T-helper 17 cell (primary cell): ENCODE measurements at regions not wholly inside any gene's neighbourhood (a gene's known extent, or its start where the extent isn't known, plus 50 kb on each side); places are given as distances from the start of the nearest gene placed in this dataset.

ENCODE experiments used
- ATAC-seq: fragments of 150-1000 bp; cut with Tn5 transposase; 2 replicates; pipeline ENCODE4 v1.10.0; 2021; ENCODE audit warnings: mild to moderate bottlenecking, moderate library complexity
- DNase-seq, 3 donors: peaks; one replicate each; pipeline versions ENCODE4 v3.0.0 to v3.0.0-alpha.2; 2020 to 2021
- H3K9me3 ChIP-seq: one replicate; pipeline ENCODE4 v1.7.0; 2013; ENCODE audit warnings: low read length, mild to moderate bottlenecking; ENCODE audit not compliant: control insufficient read depth, poor library complexity, severe bottlenecking
- H3K27ac Mint-ChIP-seq: one replicate; pipeline ENCODE4 v1.8.0; 2022; ENCODE audit warnings: mild to moderate bottlenecking, moderate library complexity, mixed read lengths
- H3K27me3 Mint-ChIP-seq: one replicate; pipeline ENCODE4 v1.8.0; 2022; ENCODE audit warnings: mixed read lengths
- H3K36me3 Mint-ChIP-seq: one replicate; pipeline ENCODE4 v1.8.0; 2022; ENCODE audit warnings: low read depth, mixed read lengths
- H3K4me1 Mint-ChIP-seq: one replicate; pipeline ENCODE4 v1.8.0; 2022; ENCODE audit warnings: mild to moderate bottlenecking, mixed read lengths
- H3K4me3 Mint-ChIP-seq: one replicate; pipeline ENCODE4 v1.8.0; 2022; ENCODE audit warnings: mild to moderate bottlenecking, moderate library complexity, mixed read lengths

DNA sequence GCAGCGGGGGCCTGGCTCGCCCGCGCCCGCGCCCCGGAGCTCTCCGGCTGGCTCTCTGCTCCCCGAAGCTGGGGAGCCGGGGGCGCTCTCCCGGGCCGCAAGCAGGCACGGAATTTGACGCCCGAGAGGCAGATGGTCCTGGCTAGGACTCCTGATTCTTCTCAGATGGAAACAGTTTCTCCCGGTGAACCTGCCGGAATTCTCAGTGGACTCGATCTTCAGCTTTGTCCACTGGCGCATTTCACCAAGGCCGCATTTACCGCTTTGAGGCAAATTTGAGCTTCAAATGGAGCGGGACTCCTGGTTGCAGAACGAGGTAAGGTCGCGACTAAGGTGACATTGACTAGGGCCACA lies 305.7 kb upstream of the KCNN2 start:
- H3K27me3 Mint-ChIP-seq, result peaks cover 24% of the 10 kb centered on the region
- no peaks in the 10 kb centered on the region for H3K9me3 ChIP-seq
- ATAC-seq (no peak), DNase-seq (no peak)
- no peaks in the 10 kb centered on the region for H3K4me1 Mint-ChIP-seq
- no peak overlapping the region for H3K27ac Mint-ChIP-seq
- H3K4me3 Mint-ChIP-seq, result no peak overlapping the region
- no peaks in the 10 kb centered on the region for H3K36me3 Mint-ChIP-seq

DNA sequence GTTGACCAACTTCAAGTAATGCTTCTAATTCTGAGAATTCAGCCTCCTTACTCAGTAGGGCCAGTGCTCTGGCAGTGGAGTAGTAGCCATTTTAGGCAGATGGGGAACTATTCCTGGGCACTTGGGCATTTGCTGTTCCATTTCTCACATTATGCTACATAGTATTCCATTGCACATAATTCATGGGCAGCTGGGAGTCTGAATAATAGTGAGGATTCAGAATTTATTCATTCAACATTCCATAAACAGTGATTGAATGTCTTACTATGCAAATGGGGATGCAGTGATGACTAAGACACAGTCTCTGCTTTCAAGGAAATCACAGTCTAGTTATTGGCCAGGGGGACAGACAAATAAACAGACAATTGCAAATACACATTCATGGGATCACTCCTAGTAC lies 301.0 kb upstream of the KCNN2 start:
- H3K9me3 ChIP-seq, result no peaks in the 10 kb centered on the region
- H3K4me3 Mint-ChIP-seq, result no peak overlapping the region
- no peaks in the 10 kb centered on the region for H3K36me3 Mint-ChIP-seq
- ATAC-seq, result no peak
- H3K4me1 Mint-ChIP-seq, result no peaks in the 10 kb centered on the region
- no peak overlapping the region for H3K27ac Mint-ChIP-seq
- H3K27me3 Mint-ChIP-seq, result peaks cover 7% of the 10 kb centered on the region
- no peak for DNase-seq

DNA sequence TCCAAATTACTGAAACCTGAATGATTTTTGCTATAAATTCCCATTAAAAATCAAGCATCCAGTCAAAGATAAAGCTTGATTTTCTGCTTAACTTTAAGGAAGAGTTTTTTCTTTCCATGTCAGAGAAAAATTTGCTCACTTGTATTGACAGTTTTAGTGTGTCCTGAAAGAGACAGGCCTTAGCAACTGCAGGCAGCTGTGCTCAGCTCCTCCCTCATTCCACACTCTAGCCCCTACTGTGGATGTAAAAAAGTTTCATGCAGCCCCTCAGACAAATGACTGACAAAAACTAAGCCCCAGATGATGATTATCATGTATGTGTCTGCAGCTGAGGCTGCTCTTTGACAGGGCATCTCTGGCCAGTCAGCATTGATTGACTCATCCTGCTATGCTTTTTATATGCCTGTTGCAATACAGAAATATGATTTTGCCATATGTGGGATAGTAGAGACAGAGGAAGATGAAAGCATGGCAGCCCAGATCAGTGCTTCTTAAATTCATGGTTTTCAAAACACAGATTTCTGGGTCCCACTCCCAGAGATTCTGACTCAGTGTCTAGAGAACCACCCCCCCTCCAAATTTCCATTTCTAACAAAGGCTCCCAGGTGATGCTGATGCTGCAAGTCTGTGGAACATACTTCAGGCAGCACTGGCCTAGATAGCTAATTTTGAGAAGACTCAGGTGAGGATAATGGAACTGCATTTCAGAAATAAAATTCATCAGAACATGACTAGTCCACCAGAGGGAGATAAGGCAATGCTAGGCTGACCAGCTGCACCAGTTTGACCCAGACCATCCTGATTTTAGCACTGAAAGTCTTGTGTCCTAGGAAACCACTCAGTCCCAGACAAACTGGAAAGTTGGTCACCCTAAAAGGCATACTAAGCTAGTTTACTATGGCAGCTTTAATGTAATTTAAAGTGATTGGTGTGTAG lies 298.7 kb upstream of the KCNN2 start:
- H3K36me3 Mint-ChIP-seq, result no peaks in the 10 kb centered on the region
- H3K4me1 Mint-ChIP-seq, result no peaks in the 10 kb centered on the region
- no peaks in the 10 kb centered on the region for H3K27me3 Mint-ChIP-seq
- DNase-seq, result no peak
- no peak for ATAC-seq
- H3K9me3 ChIP-seq, result no peaks in the 10 kb centered on the region
- no peak overlapping the region for H3K4me3 Mint-ChIP-seq
- H3K27ac Mint-ChIP-seq, result no peak overlapping the region

DNA sequence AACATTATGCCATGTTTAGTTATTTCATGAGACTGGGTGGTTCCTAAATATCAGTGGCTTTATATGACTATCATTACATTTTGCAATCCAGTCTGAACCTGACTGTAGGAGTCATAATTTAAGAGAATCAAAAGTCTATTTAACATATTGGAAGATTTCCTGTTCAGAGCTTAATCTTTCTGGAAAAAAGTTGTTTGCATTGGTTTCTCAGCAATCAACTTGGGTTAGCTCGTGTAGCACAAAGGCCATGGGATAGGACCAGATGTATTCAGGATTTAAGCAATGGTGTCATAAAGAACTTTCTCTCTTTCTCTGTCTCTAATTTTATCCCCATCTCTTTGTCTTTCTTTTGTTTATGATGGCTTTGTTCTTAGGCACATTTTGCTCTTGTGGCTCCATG lies 296.0 kb upstream of the KCNN2 start:
- Mint-ChIP-seq H3K27me3 (no peaks in the 10 kb centered on the region), H3K4me1 (no peaks in the 10 kb centered on the region), H3K36me3 (no peaks in the 10 kb centered on the region), H3K4me3 (no peak overlapping the region), H3K27ac (no peak overlapping the region)
- no peak for ATAC-seq
- no peaks in the 10 kb centered on the region for H3K9me3 ChIP-seq
- DNase-seq, result no peak

DNA sequence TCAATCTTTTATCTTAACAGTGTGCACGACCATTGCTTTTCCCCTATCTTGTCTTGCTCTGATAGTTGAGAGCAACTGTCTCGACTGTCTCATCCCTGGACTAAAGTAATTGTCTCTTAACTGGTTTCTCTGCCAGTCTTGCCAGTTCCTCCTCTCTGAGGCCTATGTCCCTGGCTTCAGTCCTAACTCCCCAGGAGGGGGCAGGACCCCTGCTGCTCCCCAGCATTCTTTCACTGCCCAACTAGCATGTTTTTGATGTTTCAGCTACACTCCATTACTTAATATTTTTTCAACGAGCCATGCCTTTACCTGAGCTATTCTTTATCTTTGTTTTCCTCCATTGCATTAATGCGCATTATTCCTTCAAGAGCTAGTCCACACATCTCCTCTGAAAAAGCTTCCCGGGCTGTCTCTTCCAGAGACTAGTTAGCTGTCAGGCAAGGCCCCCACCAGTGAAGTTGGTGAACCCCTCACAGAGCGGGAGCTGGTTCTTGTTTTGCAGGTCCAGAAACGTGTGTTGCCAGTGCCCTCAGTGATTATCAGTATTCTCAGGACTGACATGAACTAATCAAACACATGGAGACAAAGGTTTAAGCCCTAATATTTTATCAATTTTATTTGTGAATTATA lies 291.7 kb upstream of the KCNN2 start:
- Mint-ChIP-seq H3K4me1 (no peaks in the 10 kb centered on the region), H3K27ac (no peak overlapping the region), H3K36me3 (no peaks in the 10 kb centered on the region), H3K4me3 (no peak overlapping the region), H3K27me3 (no peaks in the 10 kb centered on the region)
- DNase-seq (no peak), ATAC-seq (no peak)
- H3K9me3 ChIP-seq, result no peaks in the 10 kb centered on the region

DNA sequence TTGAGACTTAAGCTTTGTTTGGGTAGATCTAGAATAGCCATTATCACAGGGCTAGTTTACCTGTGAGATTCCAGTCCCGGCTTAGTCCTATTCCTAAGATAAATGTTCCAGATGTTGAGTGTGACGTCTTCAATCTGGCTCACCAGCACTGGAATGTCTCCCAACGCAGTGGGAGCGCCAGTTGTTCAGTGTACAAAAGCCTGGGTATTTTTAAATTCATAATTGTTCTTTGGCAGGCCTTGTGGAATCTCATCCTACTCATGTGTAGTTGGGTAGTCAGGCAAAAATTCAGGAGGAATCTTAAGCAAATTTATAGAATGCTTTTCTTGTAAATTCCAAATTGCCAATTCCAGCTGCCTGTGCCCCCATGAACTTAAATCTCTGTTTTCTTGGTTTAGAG lies 272.6 kb upstream of the KCNN2 start:
- H3K27ac Mint-ChIP-seq, result no peak overlapping the region
- no peaks in the 10 kb centered on the region for H3K27me3 Mint-ChIP-seq
- H3K4me1 Mint-ChIP-seq, result no peaks in the 10 kb centered on the region
- ATAC-seq (no peak), DNase-seq (no peak)
- H3K36me3 Mint-ChIP-seq, result no peaks in the 10 kb centered on the region
- H3K9me3 ChIP-seq, result no peaks in the 10 kb centered on the region
- no peak overlapping the region for H3K4me3 Mint-ChIP-seq

DNA sequence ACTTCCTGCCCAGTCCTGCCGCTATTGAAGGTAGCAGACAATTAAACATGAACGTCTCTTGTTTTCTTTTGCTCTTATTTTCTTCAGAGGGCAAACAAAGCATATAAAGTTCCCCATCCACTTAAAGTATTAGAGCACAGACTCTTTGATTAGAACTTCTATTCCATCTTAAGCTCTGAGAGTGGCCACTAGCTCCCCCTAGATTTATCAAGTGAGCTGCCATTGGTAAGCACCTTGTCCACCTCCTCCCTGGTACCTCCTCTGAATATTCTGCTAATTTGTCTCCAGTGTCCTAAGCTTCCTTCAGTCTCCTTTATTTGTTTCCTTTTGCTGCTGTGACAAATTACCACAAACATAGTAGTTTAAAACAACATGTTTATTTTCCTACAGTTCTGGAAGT lies 264.3 kb upstream of the KCNN2 start:
- H3K9me3 ChIP-seq, result no peaks in the 10 kb centered on the region
- DNase-seq (no peak), ATAC-seq (no peak)
- Mint-ChIP-seq H3K27ac (no peak overlapping the region), H3K36me3 (no peaks in the 10 kb centered on the region), H3K4me1 (no peaks in the 10 kb centered on the region), H3K4me3 (no peak overlapping the region), H3K27me3 (no peaks in the 10 kb centered on the region)

DNA sequence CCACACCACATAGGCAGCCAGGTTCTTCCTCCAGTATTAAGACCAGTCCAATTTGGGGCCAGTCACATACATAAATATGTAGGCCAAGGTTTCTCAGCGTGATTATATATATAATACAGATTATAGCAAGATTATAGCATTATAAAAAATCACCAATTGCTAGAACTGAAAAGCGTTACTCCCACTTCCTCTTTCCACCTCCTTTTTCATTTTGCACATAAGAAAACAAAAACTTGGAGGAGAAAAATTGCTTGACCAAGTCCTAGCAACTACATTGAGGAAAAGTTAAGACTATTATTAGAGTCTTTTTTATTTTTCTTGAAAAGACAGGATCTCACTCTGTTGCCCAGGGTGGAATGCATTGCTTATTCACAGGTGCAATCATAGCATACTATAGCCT lies 262.7 kb upstream of the KCNN2 start:
- no peak for DNase-seq
- H3K9me3 ChIP-seq, result no peaks in the 10 kb centered on the region
- Mint-ChIP-seq H3K4me3 (no peak overlapping the region), H3K27me3 (no peaks in the 10 kb centered on the region), H3K27ac (no peak overlapping the region), H3K36me3 (no peaks in the 10 kb centered on the region), H3K4me1 (no peaks in the 10 kb centered on the region)
- no peak for ATAC-seq

DNA sequence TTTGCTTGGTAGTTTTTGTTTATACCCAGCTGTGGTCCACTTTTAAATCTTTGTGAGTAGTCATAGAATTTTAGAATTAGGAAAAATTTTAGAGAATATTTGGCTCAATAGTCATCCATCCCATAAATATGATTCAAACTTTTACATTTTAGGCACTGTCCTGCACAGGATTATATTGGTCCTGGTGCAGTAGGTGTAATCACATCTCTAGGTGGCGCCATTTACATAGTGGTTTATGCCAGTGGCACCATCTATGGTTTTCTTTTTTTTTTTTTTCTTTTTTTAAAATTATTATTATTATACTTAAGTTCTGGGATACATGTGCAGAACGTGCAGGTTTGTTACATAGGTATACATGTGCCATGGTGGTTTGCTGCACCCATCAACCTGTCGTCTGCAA lies 260.7 kb upstream of the KCNN2 start:
- no peak for DNase-seq
- ATAC-seq, result no peak
- H3K9me3 ChIP-seq, result no peaks in the 10 kb centered on the region
- H3K4me1 Mint-ChIP-seq, result no peaks in the 10 kb centered on the region
- H3K27ac Mint-ChIP-seq, result no peak overlapping the region
- no peaks in the 10 kb centered on the region for H3K27me3 Mint-ChIP-seq
- no peaks in the 10 kb centered on the region for H3K36me3 Mint-ChIP-seq
- no peak overlapping the region for H3K4me3 Mint-ChIP-seq

DNA sequence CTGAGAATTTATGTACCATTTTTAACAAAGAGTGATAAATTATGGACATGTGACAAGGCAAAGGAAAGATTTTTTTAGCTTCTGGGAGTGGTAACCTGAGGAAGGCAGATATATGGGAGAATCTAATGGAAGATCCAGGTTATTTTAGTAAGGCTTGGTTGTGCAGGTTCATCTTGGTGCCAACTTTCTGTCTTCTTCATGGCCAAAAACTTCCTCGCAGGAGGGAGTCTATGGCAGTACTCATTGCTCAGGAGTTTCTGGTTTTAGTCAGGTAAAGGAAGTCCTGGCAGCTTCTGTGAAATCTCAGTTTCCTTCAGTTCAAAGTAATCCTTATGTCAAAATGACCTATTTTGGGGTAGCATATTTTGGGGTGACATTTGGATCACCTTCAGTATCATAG lies 248.3 kb upstream of the KCNN2 start:
- Mint-ChIP-seq H3K4me3 (no peak overlapping the region), H3K4me1 (no peaks in the 10 kb centered on the region), H3K27me3 (no peaks in the 10 kb centered on the region), H3K27ac (no peak overlapping the region), H3K36me3 (no peaks in the 10 kb centered on the region)
- DNase-seq (no peak), ATAC-seq (no peak)
- H3K9me3 ChIP-seq, result no peaks in the 10 kb centered on the region

DNA sequence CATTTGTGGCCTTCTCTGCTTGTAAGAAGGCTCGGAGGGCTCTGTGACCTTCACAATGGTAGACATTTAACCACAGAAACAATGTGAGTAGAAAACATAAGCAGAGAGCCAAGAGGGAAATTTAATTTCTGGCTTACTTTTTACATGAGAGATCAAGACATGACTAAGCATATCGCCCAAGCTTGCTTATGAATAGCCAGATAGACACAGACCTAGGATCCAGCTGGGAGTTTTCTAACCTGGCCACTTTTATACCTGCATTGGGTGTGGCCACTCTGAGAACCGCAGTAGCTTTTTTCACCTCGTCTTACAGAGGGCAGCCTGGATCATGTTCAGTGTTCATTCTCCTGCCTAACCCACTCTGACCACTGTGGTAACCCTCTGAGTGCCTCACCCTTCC lies 244.9 kb upstream of the KCNN2 start:
- Mint-ChIP-seq H3K36me3 (no peaks in the 10 kb centered on the region), H3K27ac (no peak overlapping the region), H3K4me1 (no peaks in the 10 kb centered on the region), H3K27me3 (no peaks in the 10 kb centered on the region), H3K4me3 (no peak overlapping the region)
- no peaks in the 10 kb centered on the region for H3K9me3 ChIP-seq
- ATAC-seq, result no peak
- no peak for DNase-seq

DNA sequence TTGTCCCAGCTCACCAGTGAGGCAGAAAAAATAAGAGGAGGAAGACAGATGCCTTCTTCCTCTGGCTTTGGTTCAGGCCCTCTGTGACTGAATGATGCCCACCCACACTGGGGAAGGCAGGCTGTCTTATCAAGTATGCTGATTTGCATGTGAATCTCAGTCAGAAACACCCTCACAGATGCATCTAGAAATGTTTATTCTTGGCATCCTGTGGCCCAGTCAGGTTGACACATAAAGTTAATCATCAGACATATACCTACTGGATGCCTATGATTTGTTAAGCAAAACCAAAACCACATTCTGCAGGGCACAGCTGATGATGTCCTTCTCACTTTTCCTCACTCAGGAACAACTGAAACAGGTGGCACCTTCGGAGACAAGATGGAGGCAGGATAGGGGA lies 243.4 kb upstream of the KCNN2 start:
- no peak for ATAC-seq

DNA sequence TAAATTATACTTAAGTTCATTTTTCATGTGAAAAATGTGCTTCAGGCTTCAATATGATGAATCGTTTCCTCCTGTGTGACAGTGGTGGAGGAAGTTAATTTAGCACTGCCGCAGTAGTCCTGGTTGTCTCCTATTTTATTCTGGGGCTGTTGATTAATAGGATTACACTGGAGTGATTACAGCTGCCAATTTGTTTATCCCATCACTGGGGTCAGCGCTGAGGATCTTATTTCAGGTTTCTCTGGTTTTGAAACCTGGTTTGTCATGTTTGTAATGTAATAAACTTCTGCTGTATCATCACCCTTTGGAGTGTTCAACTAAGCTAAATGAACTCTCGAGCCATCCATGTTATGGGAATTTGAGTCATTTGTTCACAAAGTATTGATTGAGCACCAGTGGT lies 241.7 kb upstream of the KCNN2 start:
- no peaks in the 10 kb centered on the region for H3K27me3 Mint-ChIP-seq
- DNase-seq (no peak), ATAC-seq (no peak)
- no peak overlapping the region for H3K4me3 Mint-ChIP-seq
- no peaks in the 10 kb centered on the region for H3K9me3 ChIP-seq
- no peaks in the 10 kb centered on the region for H3K4me1 Mint-ChIP-seq
- H3K27ac Mint-ChIP-seq, result no peak overlapping the region
- H3K36me3 Mint-ChIP-seq, result no peaks in the 10 kb centered on the region

More for the DNA sequence above, 243.4 kb upstream of the KCNN2 start:
- Mint-ChIP-seq H3K4me1 (no peaks in the 10 kb centered on the region), H3K36me3 (no peaks in the 10 kb centered on the region), H3K27ac (no peak overlapping the region), H3K4me3 (no peak overlapping the region), H3K27me3 (no peaks in the 10 kb centered on the region)
- H3K9me3 ChIP-seq, result no peaks in the 10 kb centered on the region
- no peak for DNase-seq

DNA sequence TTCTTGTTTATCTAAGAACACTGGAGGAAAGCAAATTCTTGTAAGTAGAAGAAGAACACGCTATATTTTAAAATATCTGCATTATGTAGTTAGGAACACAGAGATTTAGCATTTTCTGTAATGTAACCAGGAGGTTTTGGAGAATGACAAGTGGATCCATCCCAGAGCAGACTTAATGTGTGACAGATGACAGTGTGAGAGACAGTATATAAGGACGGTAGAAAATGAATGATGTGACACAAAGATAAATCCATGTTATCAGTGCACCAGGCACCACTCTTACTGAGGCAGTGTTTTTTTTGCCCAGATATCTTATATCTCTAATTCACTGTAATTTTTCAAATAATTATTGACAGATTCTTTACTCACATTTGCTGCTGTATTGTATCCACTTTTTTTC lies 239.0 kb upstream of the KCNN2 start:
- Mint-ChIP-seq H3K27ac (no peak overlapping the region), H3K4me1 (no peaks in the 10 kb centered on the region)

More for the DNA sequence above, 239.0 kb upstream of the KCNN2 start:
- H3K27me3 Mint-ChIP-seq, result no peaks in the 10 kb centered on the region
- no peaks in the 10 kb centered on the region for H3K9me3 ChIP-seq
- DNase-seq (no peak), ATAC-seq (no peak)
- no peaks in the 10 kb centered on the region for H3K36me3 Mint-ChIP-seq
- H3K4me3 Mint-ChIP-seq, result no peak overlapping the region
